HepG2 (cell line): ENCODE measurements at regions not wholly inside any gene's neighbourhood (a gene's known extent, or its start where the extent isn't known, plus 50 kb on each side); places are given as distances from the start of the nearest gene placed in this dataset.

Experiments
- ATAC-seq: fragments of 200-7000 bp; cut with Tn5 transposase; 3 replicates; pipeline ENCODE4 v1.9.1; 2020; ENCODE audit warnings: mild to moderate bottlenecking, moderate library complexity
- BruUV-seq: library from RNA; stranded (reverse); fragments of 400-500 nt; replicated peaks from 2 replicates; lab custom pipeline; 2021; lab: Mats Ljungman, UMichigan
- CTCF ChIA-PET: fragments of 300-600 bp; formaldehyde crosslinking; extraction: SDS; loops from one replicate; lab custom pipeline; 2021; ENCODE audit warnings: low total read pairs, inconsistent platforms, low intra/inter-chr PET ratio; lab: Yijun Ruan, JAX
- POLR2A ChIA-PET: fragments of 350-600 bp; sonication (Branson Sonifier 250); formaldehyde crosslinking; loops from one replicate; lab custom pipeline; 2020; ENCODE audit warnings: antibody characterized with exemption, inconsistent platforms; lab: Yijun Ruan, JAX
- DNase-seq: peaks from one replicate; pipeline ENCODE4 v3.0.0-alpha.2; 2015; ENCODE audit warnings: low spot score
- FAIRE-seq: peaks from 3 replicates; lab custom pipeline; 2011; peaks lifted over from hg19 to GRCh38; lab: Jason Lieb, UNC
- H2AFZ ChIP-seq: one replicate; pipeline ENCODE4 v1.6.1; 2011; ENCODE audit warnings: low read length, inconsistent platforms
- H3K27ac ChIP-seq: fragments of 300-600 bp; 3 replicates; pipeline ENCODE4 v1.8.0; 2011; ENCODE audit warnings: mixed run types, mild to moderate bottlenecking, mixed read lengths, low read length, inconsistent platforms; ENCODE audit not compliant: insufficient read depth; ENCODE audit errors: extremely low read length
- H3K27me3 ChIP-seq, 2 experiments: fragments of 200-600 bp in 1 of 2; 2 replicates in 1 of 2; 3 replicates in 1 of 2; pipeline versions ENCODE4 v1.6.0 to v1.8.0; 2011; ENCODE audit warnings: low read length in 2 of 2, mild to moderate bottlenecking in 2 of 2, moderate library complexity in 2 of 2, inconsistent platforms in 1 of 2; ENCODE audit not compliant: insufficient read depth in 2 of 2, control insufficient read depth in 1 of 2
- H3K36me3 ChIP-seq, 2 experiments: fragments of 200-600 bp in 1 of 2; replicated peaks in 1 of 2; 2 replicates in 1 of 2; 3 replicates in 1 of 2; pipeline versions ENCODE4 v1.5.1 to v1.8.0; 2011; ENCODE audit warnings: low read length in 2 of 2, inconsistent platforms in 1 of 2; ENCODE audit not compliant: insufficient read depth in 2 of 2, control insufficient read depth in 1 of 2
- H3K4me1 ChIP-seq: 2 replicates; pipeline ENCODE4 v1.5.1; 2012; ENCODE audit warnings: low read length, inconsistent platforms; ENCODE audit not compliant: insufficient read depth
- H3K4me2 ChIP-seq: 2 replicates; pipeline ENCODE4 v1.6.0; 2011; ENCODE audit warnings: low read depth, low read length, inconsistent platforms
- H3K4me3 ChIP-seq, 3 experiments: fragments of 200-600 bp in 1 of 3; sonication (generic), shearing (Covaris generic) in 1 of 3; replicated peaks in 1 of 3; 2 replicates each; pipeline ENCODE4 v1.5.1; 2011 to 2016; ENCODE audit warnings: low read length in 3 of 3, inconsistent platforms in 2 of 3, low read depth in 2 of 3, mild to moderate bottlenecking in 2 of 3, control low read depth in 1 of 3, mixed read lengths in 1 of 3; ENCODE audit not compliant: insufficient read depth in 1 of 3
- H3K79me2 ChIP-seq: one replicate; pipeline ENCODE4 v1.6.1; 2011; ENCODE audit warnings: low read length, inconsistent platforms; ENCODE audit not compliant: insufficient read depth
- H3K9ac ChIP-seq: 2 replicates; pipeline ENCODE4 v1.6.0; 2011; ENCODE audit warnings: mild to moderate bottlenecking, low read depth, low read length, inconsistent platforms; ENCODE audit not compliant: insufficient read depth
- H3K9me3 ChIP-seq: 2 replicates; pipeline ENCODE4 v1.5.1; 2012; ENCODE audit warnings: mild to moderate bottlenecking, low read length
- H4K20me1 ChIP-seq: 2 replicates; pipeline ENCODE4 v1.6.0; 2011; ENCODE audit warnings: inconsistent platforms, mild to moderate bottlenecking, low read length, moderate library complexity; ENCODE audit not compliant: insufficient read depth
- HNRNPL ChIP-seq: fragments of 200-400 bp; formaldehyde crosslinking; IDR thresholded peaks from 2 replicates; pipeline ENCODE4 v1.6.1; 2017; ENCODE audit warnings: mild to moderate bottlenecking, low read depth, low read length
- MAFF ChIP-seq: IDR thresholded peaks from 2 replicates; pipeline ENCODE4 v1.6.1; 2011; ENCODE audit warnings: low read depth, low read length, improper control_type of control experiment
- MAFK ChIP-seq, 2 experiments: IDR thresholded peaks in 1 of 2; conservative IDR thresholded peaks in 1 of 2; 2 replicates each; pipeline ENCODE4 v1.6.1; 2011; ENCODE audit warnings: improper control_type of control experiment in 2 of 2, low read length in 2 of 2
- NCOR1 ChIP-seq: fragments of 200-600 bp; sonication (generic); IDR thresholded peaks from 2 replicates; pipeline ENCODE4 v1.7.0; 2017; ENCODE audit warnings: antibody characterized with exemption, low read length, borderline replicate concordance
- TGIF2 ChIP-seq: IDR thresholded peaks from 2 replicates; pipeline ENCODE4 v1.6.1; 2016; ENCODE audit warnings: control low read depth, missing compliant biosample characterization
- ZNF121 ChIP-seq: sonication (generic); formaldehyde crosslinking; IDR thresholded peaks from 2 replicates; pipeline ENCODE4 v1.5.0; 2020; ENCODE audit warnings: mild to moderate bottlenecking, missing genetic modification reagents
- whole genome bisulfite sequencing: methylation state at CpG from one replicate; pipeline ENCODE4 v1.1.6; 2017; ENCODE audit warnings: low lambda C conversion rate; 5-methylcytosine and 5-hydroxymethylcytosine counted together
- in situ Hi-C: cut with HindIII; loops from 2 replicates; pipeline ENCODE4 v1.10.0; 2017; ENCODE audit warnings: low pct_unique_long_range_greater_than_20kb; ENCODE audit not compliant: extremely low pct_ligation_motif_present
- intact Hi-C: fragments of 100-400 bp; cut with micrococcal nuclease; formaldehyde crosslinking; loops from one replicate; pipeline ENCODE4 v1.10.0; 2022; ENCODE audit not compliant: unreplicated experiment

GRCh38 chr2:53095227-53095626, 672.4 kb upstream of the CHAC2 start:
- intact Hi-C loops: no loop called here
- BruUV-seq: no TSS peak
- Histone ChIP-seq H3K27ac (no peak overlapping the region), H3K79me2 (no peaks in the 10 kb centered on the region), H3K36me3 (no peaks in the 10 kb centered on the region), H3K4me2 (no peak overlapping the region), H3K4me3 (no peak overlapping the region), H3K4me1 (peaks cover 6% of the 10 kb centered on the region; the same call in 1 of the 2 replicates), H2AFZ (no peak overlapping the region), H3K9ac (no peak overlapping the region), H3K27me3 (no peaks in the 10 kb centered on the region), H3K9me3 (no peaks in the 10 kb centered on the region), H4K20me1 (no peaks in the 10 kb centered on the region)
- TF ChIP-seq HNRNPL (no peak), ZNF121 (CRISPR knock-in tag) (peak; percentile 93)
- FAIRE-seq (no peak), ATAC-seq (no peak), DNase-seq (no peak)
- CTCF ChIA-PET: no interaction called here
- POLR2A ChIA-PET: no interaction called here
- in situ Hi-C loops: no loop called here
- 0% methylated on average over 1 of the region's 1 CpG for WGBS

- no peak overlapping the region for H3K9ac ChIP-seq
- no peaks in the 10 kb centered on the region for H3K79me2 ChIP-seq
- ChIA-PET POLR2A (no interaction called here), CTCF (no interaction called here)
- no peaks in the 10 kb centered on the region for H3K36me3 ChIP-seq
- no peak overlapping the region for H3K4me3 ChIP-seq
- TF ChIP-seq MAFK (conservative IDR thresholded peaks at IDR 0.05 in 1 of 2, IDR thresholded peaks at IDR 0.05 in 1 of 2; ENCODE audit: low read length in 2 of 2) (peak; percentile 30 to 68; a peak in 2 of 4 replicates), NCOR1 (no peak), TGIF2 (no peak), MAFF (0 out of 2 replicates have a peak, but pooled peaks have one; percentile 27)
- in situ Hi-C loops (no loop called here), intact Hi-C loops (no loop called here)
- H3K27ac ChIP-seq: no peak overlapping the region
- FAIRE-seq (no peak), DNase-seq (no peak), ATAC-seq (no peak)
- no TSS peak for BruUV-seq
- no peak overlapping the region for H3K4me2 ChIP-seq
- 0% methylated on average over 1 of the region's 1 CpG for WGBS
- 0 out of 2 replicates have a peak, but pooled peaks cover under 1% of the 10 kb centered on the region for H3K4me1 ChIP-seq
- H2AFZ ChIP-seq: no peak overlapping the region
- H3K27me3 ChIP-seq: no peaks in the 10 kb centered on the region
- no peaks in the 10 kb centered on the region for H3K9me3 ChIP-seq
- no peaks in the 10 kb centered on the region for H4K20me1 ChIP-seq
Measured at GRCh38 chr2:53093355-53093754, 674.2 kb upstream of the CHAC2 start.
